ENCODE measurements at regions not wholly inside any gene's neighbourhood (a gene's known extent, or its start where the extent isn't known, plus 50 kb on each side); places are given as distances from the start of the nearest gene placed in this dataset.
"Not testable (repeated sequence)": the region's sequence is repeated elsewhere in the genome, so short reads cannot be mapped to it uniquely, and the experiment has no call there.

GRCh38 chr2:114018464-114018863, 128.6 kb downstream of the ACTR3 start:
- not testable (repeated sequence) for TF ChIP-seq CTCF (IDR thresholded peaks at IDR 0.05; ENCODE audit: low read length); EZH2 (optimal IDR thresholded peaks at IDR 0.05; ENCODE audit: low read depth, low read length); EZH2phosphoT487 (IDR thresholded peaks at IDR 0.05; ENCODE audit: low read length)
